HCT116 (cell line): ENCODE measurements at regions not wholly inside any gene's neighbourhood (a gene's known extent, or its start where the extent isn't known, plus 50 kb on each side); places are given as distances from the start of the nearest gene placed in this dataset.

Source experiments
- ATAC-seq: fragments of 200-7000 bp; cut with Tn5 transposase; 2 replicates; pipeline ENCODE4 v1.9.1; 2020; ENCODE audit warnings: mild to moderate bottlenecking, moderate library complexity
- BruUV-seq: library from RNA; stranded (reverse); fragments of 400-500 nt; replicated peaks from 2 replicates; lab custom pipeline; 2021; lab: Mats Ljungman, UMichigan
- CTCF ChIA-PET: fragments of 300-600 bp; sonication (Branson Sonifier 250); formaldehyde crosslinking; loops from one replicate; lab custom pipeline; 2021; ENCODE audit warnings: antibody characterized with exemption; lab: Charles Lee
- POLR2A ChIA-PET: fragments of 300-600, 350-600 bp; sonication (Branson Sonifier 250); formaldehyde crosslinking; loops from one replicate; lab custom pipeline; 2021; ENCODE audit warnings: antibody characterized with exemption; lab: Charles Lee
- RAD21 ChIA-PET, 2 experiments: fragments of 300-600 bp; sonication (Branson Sonifier 250); formaldehyde crosslinking; loops; one replicate each; lab custom pipeline; 2023; ENCODE audit warnings: low total read pairs in 2 of 2; ENCODE audit not compliant: uncharacterized antibody in 2 of 2, unreplicated experiment in 2 of 2, low non-redundant PET in 1 of 2; lab: Charles Lee
- DNase-seq: peaks from one replicate; pipeline ENCODE4 v3.0.0-alpha.2; 2010; ENCODE audit warnings: low read depth, low spot score
- H2AFZ ChIP-seq: fragments of 200-600 bp; shearing (Covaris generic), sonication (generic); 2 replicates; pipeline ENCODE4 v1.6.1; 2017; ENCODE audit warnings: low read depth, mixed run types, mixed read lengths, antibody characterized with exemption, low read length; ENCODE audit not compliant: poor library complexity, severe bottlenecking
- H3K27ac ChIP-seq: 2 replicates; pipeline ENCODE4 v1.5.1; 2012; ENCODE audit warnings: low read depth, low read length
- H3K27me3 ChIP-seq: fragments of 200-600 bp; sonication (generic); 2 replicates; pipeline ENCODE4 v1.6.1; 2016; ENCODE audit warnings: mixed run types, low read length, mixed read lengths; ENCODE audit not compliant: insufficient read depth
- H3K36me3 ChIP-seq, 2 experiments: fragments of 200-500 bp in 1 of 2; fragments of 200-600 bp in 1 of 2; sonication (Bioruptor generic) in 1 of 2; sonication (generic) in 1 of 2; 2 replicates each; pipeline versions ENCODE4 v1.5.1 to v1.6.1; 2014 to 2016; ENCODE audit warnings: low read length in 2 of 2, inconsistent platforms in 1 of 2, mixed read lengths in 1 of 2, mixed run types in 1 of 2; ENCODE audit not compliant: insufficient read depth in 2 of 2, control insufficient read depth in 1 of 2
- H3K4me1 ChIP-seq, 2 experiments: fragments of 200-600 bp in 1 of 2; sonication (generic) in 1 of 2; 2 replicates each; pipeline versions ENCODE4 v1.5.1 to v1.6.1; 2012 to 2017; ENCODE audit warnings: low read length in 2 of 2, inconsistent platforms in 1 of 2, mild to moderate bottlenecking in 1 of 2, mixed read lengths in 1 of 2, mixed run types in 1 of 2, moderate library complexity in 1 of 2; ENCODE audit not compliant: insufficient read depth in 2 of 2, control insufficient read depth in 1 of 2
- H3K4me2 ChIP-seq: fragments of 200-600 bp; sonication (generic); 2 replicates; pipeline ENCODE4 v1.6.1; 2017; ENCODE audit warnings: mixed run types, low read length, mixed read lengths
- H3K4me3 ChIP-seq, 2 experiments: fragments of 200-600 bp in 1 of 2; sonication (generic) in 1 of 2; replicated peaks in 1 of 2; 2 replicates each; pipeline ENCODE4 v1.5.1; 2011 to 2016; ENCODE audit warnings: low read length in 2 of 2, control low read depth in 1 of 2, low read depth in 1 of 2, mild to moderate bottlenecking in 1 of 2, mixed read lengths in 1 of 2, mixed run types in 1 of 2
- H3K79me2 ChIP-seq: fragments of 200-600 bp; sonication (generic); 2 replicates; pipeline ENCODE4 v1.6.1; 2017; ENCODE audit warnings: mild to moderate bottlenecking, mixed run types, low read length, moderate library complexity, mixed read lengths; ENCODE audit not compliant: insufficient read depth
- H3K9ac ChIP-seq: fragments of 200-600 bp; sonication (generic); 2 replicates; pipeline ENCODE4 v1.6.1; 2016; ENCODE audit warnings: low read length, mixed read lengths
- H3K9me2 ChIP-seq: fragments of 200-600 bp; sonication (generic), shearing (Covaris generic); 2 replicates; pipeline ENCODE4 v1.6.1; 2017; ENCODE audit warnings: mixed run types, mild to moderate bottlenecking, moderate library complexity; ENCODE audit not compliant: insufficient read depth
- H3K9me3 ChIP-seq, 2 experiments: fragments of 200-500 bp in 1 of 2; fragments of 200-600 bp in 1 of 2; sonication (Bioruptor generic) in 1 of 2; sonication (generic) in 1 of 2; 2 replicates each; pipeline ENCODE4 v1.6.1; 2014 to 2017; ENCODE audit warnings: low read length in 2 of 2, mixed read lengths in 2 of 2, inconsistent platforms in 1 of 2, low read depth in 1 of 2, mild to moderate bottlenecking in 1 of 2, mixed run types in 1 of 2, moderate library complexity in 1 of 2; ENCODE audit not compliant: control insufficient read depth in 1 of 2, insufficient read depth in 1 of 2
- H4K20me1 ChIP-seq: fragments of 200-600 bp; sonication (generic), shearing (Covaris generic); 2 replicates; pipeline ENCODE4 v1.6.1; 2017; ENCODE audit warnings: mixed run types, mild to moderate bottlenecking, moderate library complexity; ENCODE audit not compliant: insufficient read depth
- CBX3 ChIP-seq: IDR thresholded peaks from 2 replicates; pipeline ENCODE4 v1.6.1; 2012; ENCODE audit warnings: low read depth
- EGR1 ChIP-seq: IDR thresholded peaks from 2 replicates; pipeline ENCODE4 v1.6.1; 2012; ENCODE audit warnings: low read depth
- ELF1 ChIP-seq: IDR thresholded peaks from 2 replicates; pipeline ENCODE4 v1.6.1; 2012; ENCODE audit warnings: low read depth, borderline replicate concordance
- EZH2phosphoT487 ChIP-seq: fragments of 200-600 bp; IDR thresholded peaks from 2 replicates; pipeline ENCODE4 v1.6.1; 2018; ENCODE audit warnings: antibody characterized with exemption, borderline replicate concordance
- JUND ChIP-seq: IDR thresholded peaks from 2 replicates; pipeline ENCODE4 v1.6.1; 2012
- POLR2A ChIP-seq: IDR thresholded peaks from 2 replicates; pipeline ENCODE4 v1.7.0; 2011; ENCODE audit warnings: borderline replicate concordance; ENCODE audit not compliant: insufficient read depth, insufficient read length; ENCODE audit errors: extremely low read depth
- RAD21 ChIP-seq: IDR thresholded peaks from 2 replicates; pipeline ENCODE4 v1.6.1; 2012; ENCODE audit warnings: low read depth, mild to moderate bottlenecking
- SIN3A ChIP-seq: IDR thresholded peaks from 2 replicates; pipeline ENCODE4 v1.6.1; 2012; ENCODE audit warnings: low read depth
- SP1 ChIP-seq: IDR thresholded peaks from 2 replicates; pipeline ENCODE4 v1.6.1; 2012; ENCODE audit warnings: low read depth
- SRF ChIP-seq: IDR thresholded peaks from 2 replicates; pipeline ENCODE4 v1.6.1; 2012; ENCODE audit warnings: low read depth
- TCF7L2 ChIP-seq: IDR thresholded peaks from 2 replicates; pipeline ENCODE4 v1.7.0; 2011; ENCODE audit warnings: borderline replicate concordance, inconsistent platforms; ENCODE audit not compliant: insufficient read depth, insufficient read length; ENCODE audit errors: extremely low read depth
- ZFX ChIP-seq: fragments of 450-650 bp; IDR thresholded peaks from 2 replicates; pipeline ENCODE4 v1.6.1; 2017
- intact Hi-C: fragments of 100-400 bp; cut with micrococcal nuclease; formaldehyde crosslinking; loops from 2 replicates; pipeline ENCODE4 v1.10.0; 2022
- TF ChIP-seq, protein P1 (sequence below): IDR thresholded peaks from 2 replicates; pipeline ENCODE4 v1.6.1; 2011; ENCODE audit warnings: mild to moderate bottlenecking, low read length, moderate library complexity; ENCODE audit not compliant: insufficient replicate concordance; ENCODE audit errors: extremely low read depth
- TF ChIP-seq, protein P2 (sequence below), 3 experiments: fragments of 200-600 bp in 1 of 3; sonication (generic) in 1 of 3; IDR thresholded peaks in 2 of 3; conservative IDR thresholded peaks in 1 of 3; 2 replicates each; pipeline ENCODE4 v1.5.1; 2012 to 2017; ENCODE audit warnings: low read depth in 2 of 3, low read length in 2 of 3, antibody characterized with exemption in 1 of 3, borderline replicate concordance in 1 of 3, control low read depth in 1 of 3, mild to moderate bottlenecking in 1 of 3, mixed read lengths in 1 of 3, mixed run types in 1 of 3, moderate library complexity in 1 of 3; ENCODE audit not compliant: insufficient read depth in 1 of 3

DNA sequence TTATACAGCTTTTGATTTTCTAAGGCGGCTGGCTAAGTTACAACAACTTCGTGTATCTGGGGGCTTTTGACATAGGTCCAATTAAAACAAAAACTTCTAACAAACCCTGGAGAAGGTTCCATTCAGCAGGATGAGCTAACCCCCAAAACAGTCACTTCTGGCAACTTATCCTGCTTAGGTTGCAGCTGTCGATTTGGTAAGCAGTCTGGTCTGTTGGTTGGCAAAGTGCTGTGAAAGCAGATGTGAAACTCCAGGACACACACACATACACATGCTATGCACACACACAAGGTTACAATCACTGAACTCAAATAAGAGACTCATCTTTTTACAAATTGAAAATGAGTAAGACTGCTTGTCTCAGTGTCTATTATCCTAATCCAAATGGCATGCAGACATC, 119.0 kb upstream of the STMND1 start (continued):
- TF ChIP-seq TCF7L2 (no peak), RAD21 (no peak), POLR2A (no peak), SP1 (no peak), SRF (no peak), EZH2phosphoT487 (no peak), ELF1 (no peak)

DNA sequence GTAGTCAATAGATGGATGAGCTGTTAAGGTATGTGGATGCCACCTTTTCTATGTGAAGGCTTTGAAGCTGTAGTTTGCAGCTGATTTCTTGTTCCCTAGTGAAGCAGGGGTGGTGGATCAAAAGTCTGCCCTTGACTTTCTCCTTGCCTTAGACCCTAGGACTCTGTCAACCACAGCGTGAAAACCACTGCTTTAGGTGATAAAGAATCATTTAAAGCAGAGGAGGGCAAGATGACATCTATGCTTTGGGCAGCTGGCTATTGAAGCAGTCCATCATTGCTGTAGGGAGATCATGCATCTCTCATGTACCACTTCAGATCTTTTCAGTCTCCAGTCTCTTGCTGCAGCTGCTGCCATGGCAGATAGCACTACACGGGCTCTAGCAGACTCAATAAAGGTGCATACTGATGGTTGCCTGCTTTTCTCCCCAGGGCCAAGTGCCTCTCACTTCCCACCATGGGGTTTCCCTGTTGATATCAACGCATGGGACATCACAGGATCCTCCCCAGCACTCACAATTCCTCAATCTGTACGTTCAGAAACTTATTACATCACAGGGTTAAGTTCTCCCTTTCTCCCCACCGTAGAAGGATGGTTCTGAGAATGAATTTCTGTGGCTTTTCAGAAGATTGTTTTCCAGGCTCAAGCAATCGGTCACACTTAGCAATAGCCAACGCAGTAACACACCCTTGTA, 122.0 kb upstream of the STMND1 start:
- TF ChIP-seq SRF (no peak), SIN3A (no peak), POLR2A (no peak)
- ChIA-PET CTCF (interaction anchor here (1.0 kb wide), 1 partner anchor 15 kb away, joined by 3 read pairs; no protein-coding TSS in a partner anchor), POLR2A (no interaction called here), RAD21 (no interaction called here)
- no peaks in the 10 kb centered on the region for H3K36me3 ChIP-seq
- no TSS peak for BruUV-seq
- H3K27me3 ChIP-seq, result peaks cover 11% of the 10 kb centered on the region
- H3K9me2 ChIP-seq, result no peaks in the 10 kb centered on the region
- no peaks in the 10 kb centered on the region for H4K20me1 ChIP-seq
- no peak overlapping the region for H3K4me3 ChIP-seq
- no peak overlapping the region for H2AFZ ChIP-seq
- ATAC-seq (no peak), DNase-seq (no peak)
- no peak overlapping the region for H3K9ac ChIP-seq
- H3K79me2 ChIP-seq, result no peaks in the 10 kb centered on the region
- no peak overlapping the region for H3K27ac ChIP-seq
- no peak overlapping the region for H3K4me2 ChIP-seq
- no peaks in the 10 kb centered on the region for H3K4me1 ChIP-seq
- intact Hi-C loops, result no loop called here
- no peaks in the 10 kb centered on the region for H3K9me3 ChIP-seq

DNA sequence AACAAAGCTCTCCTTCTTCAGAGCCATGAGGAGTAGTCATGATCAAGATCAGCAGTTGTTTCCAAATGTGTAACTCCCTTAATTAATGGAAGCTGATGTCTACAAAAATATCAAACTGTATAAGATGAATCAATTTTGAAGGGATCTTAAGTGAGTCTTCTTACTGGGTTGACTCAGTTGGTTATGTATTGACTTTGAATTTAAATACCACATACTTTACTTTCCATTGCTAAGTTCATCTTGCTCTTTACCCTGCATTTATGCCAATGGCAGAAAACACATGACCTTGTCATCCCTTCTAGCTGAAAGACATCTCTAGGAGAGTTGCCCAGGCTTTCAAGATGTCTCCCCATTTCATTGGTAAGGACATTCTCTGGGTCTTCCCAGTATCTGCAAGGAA, 123.2 kb upstream of the STMND1 start:
- BruUV-seq, result no TSS peak
- no peak for ATAC-seq
- no peak for TF ChIP-seq SIN3A
- TF ChIP-seq CBX3, result no peak
- TF ChIP-seq JUND, result no peak
- TF ChIP-seq, protein P1, sequence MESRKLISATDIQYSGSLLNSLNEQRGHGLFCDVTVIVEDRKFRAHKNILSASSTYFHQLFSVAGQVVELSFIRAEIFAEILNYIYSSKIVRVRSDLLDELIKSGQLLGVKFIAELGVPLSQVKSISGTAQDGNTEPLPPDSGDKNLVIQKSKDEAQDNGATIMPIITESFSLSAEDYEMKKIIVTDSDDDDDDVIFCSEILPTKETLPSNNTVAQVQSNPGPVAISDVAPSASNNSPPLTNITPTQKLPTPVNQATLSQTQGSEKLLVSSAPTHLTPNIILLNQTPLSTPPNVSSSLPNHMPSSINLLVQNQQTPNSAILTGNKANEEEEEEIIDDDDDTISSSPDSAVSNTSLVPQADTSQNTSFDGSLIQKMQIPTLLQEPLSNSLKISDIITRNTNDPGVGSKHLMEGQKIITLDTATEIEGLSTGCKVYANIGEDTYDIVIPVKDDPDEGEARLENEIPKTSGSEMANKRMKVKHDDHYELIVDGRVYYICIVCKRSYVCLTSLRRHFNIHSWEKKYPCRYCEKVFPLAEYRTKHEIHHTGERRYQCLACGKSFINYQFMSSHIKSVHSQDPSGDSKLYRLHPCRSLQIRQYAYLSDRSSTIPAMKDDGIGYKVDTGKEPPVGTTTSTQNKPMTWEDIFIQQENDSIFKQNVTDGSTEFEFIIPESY, result no peak
- TF ChIP-seq EGR1, result no peak
- TF ChIP-seq SP1, result no peak
- no peak for TF ChIP-seq ZFX
- TF ChIP-seq POLR2A, result no peak
- TF ChIP-seq ELF1, result no peak
- TF ChIP-seq, protein P2, sequence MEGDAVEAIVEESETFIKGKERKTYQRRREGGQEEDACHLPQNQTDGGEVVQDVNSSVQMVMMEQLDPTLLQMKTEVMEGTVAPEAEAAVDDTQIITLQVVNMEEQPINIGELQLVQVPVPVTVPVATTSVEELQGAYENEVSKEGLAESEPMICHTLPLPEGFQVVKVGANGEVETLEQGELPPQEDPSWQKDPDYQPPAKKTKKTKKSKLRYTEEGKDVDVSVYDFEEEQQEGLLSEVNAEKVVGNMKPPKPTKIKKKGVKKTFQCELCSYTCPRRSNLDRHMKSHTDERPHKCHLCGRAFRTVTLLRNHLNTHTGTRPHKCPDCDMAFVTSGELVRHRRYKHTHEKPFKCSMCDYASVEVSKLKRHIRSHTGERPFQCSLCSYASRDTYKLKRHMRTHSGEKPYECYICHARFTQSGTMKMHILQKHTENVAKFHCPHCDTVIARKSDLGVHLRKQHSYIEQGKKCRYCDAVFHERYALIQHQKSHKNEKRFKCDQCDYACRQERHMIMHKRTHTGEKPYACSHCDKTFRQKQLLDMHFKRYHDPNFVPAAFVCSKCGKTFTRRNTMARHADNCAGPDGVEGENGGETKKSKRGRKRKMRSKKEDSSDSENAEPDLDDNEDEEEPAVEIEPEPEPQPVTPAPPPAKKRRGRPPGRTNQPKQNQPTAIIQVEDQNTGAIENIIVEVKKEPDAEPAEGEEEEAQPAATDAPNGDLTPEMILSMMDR (IDR thresholded peaks at IDR 0.05 in 2 of 3, conservative IDR thresholded peaks at IDR 0.05 in 1 of 3; ENCODE audit: borderline replicate concordance in 1 of 3, insufficient read depth in 1 of 3, low read depth in 2 of 3, low read length in 2 of 3), result no peak

More for the DNA sequence above, 123.2 kb upstream of the STMND1 start:
- intact Hi-C loops, result no loop called here
- CTCF ChIA-PET, result no interaction called here
- no peaks in the 10 kb centered on the region for H3K9me2 ChIP-seq
- H3K4me3 ChIP-seq, result no peak overlapping the region
- H3K9ac ChIP-seq, result no peak overlapping the region
- no peaks in the 10 kb centered on the region for H3K9me3 ChIP-seq
- no peak overlapping the region for H2AFZ ChIP-seq
- H3K27me3 ChIP-seq, result peaks cover 12% of the 10 kb centered on the region
- no peaks in the 10 kb centered on the region for H3K79me2 ChIP-seq
- H3K36me3 ChIP-seq, result no peaks in the 10 kb centered on the region
- no peak overlapping the region for H3K27ac ChIP-seq
- no peak for DNase-seq
- POLR2A ChIA-PET, result no interaction called here
- no peaks in the 10 kb centered on the region for H4K20me1 ChIP-seq
- no peaks in the 10 kb centered on the region for H3K4me1 ChIP-seq
- RAD21 ChIA-PET, result no interaction called here
- no peak overlapping the region for H3K4me2 ChIP-seq
